ENCODE measurements at regions not wholly inside any gene's neighbourhood (a gene's known extent, or its start where the extent isn't known, plus 50 kb on each side); places are given as distances from the start of the nearest gene placed in this dataset.

DNA sequence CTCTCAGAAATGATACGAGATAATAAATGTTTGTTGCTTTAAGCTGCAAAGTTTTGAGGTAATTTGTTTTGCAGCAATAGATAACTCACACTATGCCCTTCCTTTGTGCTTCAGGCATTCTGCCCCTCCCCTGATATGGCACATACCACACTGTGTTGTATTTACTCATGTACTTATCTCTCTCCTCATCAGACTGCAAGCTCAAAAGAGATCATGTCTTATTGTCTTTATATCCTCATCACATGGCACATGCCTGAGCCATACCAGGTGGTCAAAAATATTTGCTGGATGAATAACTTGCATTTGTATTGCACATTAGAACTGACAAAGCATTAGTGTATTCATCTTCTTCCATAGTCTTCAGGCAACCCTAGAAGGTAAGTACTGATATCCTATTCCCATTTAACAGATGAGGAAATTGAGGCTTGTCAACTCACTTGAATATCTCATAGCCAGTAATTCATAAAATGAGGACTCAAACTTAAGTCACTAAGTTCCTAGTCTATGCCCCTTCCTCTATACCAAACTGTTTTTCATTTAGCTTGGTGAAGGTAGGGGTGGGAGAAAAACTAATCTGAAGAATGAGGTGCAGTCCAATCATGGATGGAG lies 83.9 kb upstream of the EED start:
- intact Hi-C loops (cut with DNase I; ENCODE audit: low total_unique reads): no loop called here
- 32 to 48% (median 35%) methylated on average over 1 of the region's 1 CpG for WGBS, 5 donors
- Histone ChIP-seq H3K4me1 (peaks cover 0 to 46% (median 24%) of the 10 kb centered on the region in 4 donors), H3K4me3 (no peak overlapping the region), H3K27ac (no peak overlapping the region), H3K9me3 (no peaks in the 10 kb centered on the region), H3K27me3 (no peaks in the 10 kb centered on the region), H3K36me3 (no peaks in the 10 kb centered on the region)
- DNase-seq: no peak
- TF ChIP-seq EP300 (IDR thresholded peaks at IDR 0.05): no peak
- TF ChIP-seq, protein P1, sequence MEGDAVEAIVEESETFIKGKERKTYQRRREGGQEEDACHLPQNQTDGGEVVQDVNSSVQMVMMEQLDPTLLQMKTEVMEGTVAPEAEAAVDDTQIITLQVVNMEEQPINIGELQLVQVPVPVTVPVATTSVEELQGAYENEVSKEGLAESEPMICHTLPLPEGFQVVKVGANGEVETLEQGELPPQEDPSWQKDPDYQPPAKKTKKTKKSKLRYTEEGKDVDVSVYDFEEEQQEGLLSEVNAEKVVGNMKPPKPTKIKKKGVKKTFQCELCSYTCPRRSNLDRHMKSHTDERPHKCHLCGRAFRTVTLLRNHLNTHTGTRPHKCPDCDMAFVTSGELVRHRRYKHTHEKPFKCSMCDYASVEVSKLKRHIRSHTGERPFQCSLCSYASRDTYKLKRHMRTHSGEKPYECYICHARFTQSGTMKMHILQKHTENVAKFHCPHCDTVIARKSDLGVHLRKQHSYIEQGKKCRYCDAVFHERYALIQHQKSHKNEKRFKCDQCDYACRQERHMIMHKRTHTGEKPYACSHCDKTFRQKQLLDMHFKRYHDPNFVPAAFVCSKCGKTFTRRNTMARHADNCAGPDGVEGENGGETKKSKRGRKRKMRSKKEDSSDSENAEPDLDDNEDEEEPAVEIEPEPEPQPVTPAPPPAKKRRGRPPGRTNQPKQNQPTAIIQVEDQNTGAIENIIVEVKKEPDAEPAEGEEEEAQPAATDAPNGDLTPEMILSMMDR (IDR thresholded peaks at IDR 0.05): no peak
- TF ChIP-seq POLR2A (IDR thresholded peaks at IDR 0.05): no peak
- no peak for TF ChIP-seq POLR2AphosphoS5 (IDR thresholded peaks at IDR 0.05)

DNA sequence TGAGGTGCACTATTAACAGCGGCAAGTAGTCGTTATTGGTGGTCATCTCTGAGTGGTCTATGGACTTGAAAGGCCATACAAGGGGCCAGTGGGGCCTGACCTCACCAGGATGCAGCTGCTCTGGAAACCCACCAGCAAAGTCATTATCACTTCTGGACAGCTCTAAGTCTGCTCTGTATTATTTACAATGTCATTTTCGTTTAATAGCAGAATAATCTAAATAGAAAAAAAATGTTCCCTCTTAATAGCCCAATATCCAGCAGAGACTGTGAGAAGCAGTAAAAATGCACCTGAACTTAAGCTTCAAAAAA lies 85.0 kb upstream of the EED start:
- Histone ChIP-seq H3K4me3 (no peak overlapping the region), H3K36me3 (no peaks in the 10 kb centered on the region), H3K27me3 (no peaks in the 10 kb centered on the region), H3K4me1 (peaks cover 0 to 46% (median 24%) of the 10 kb centered on the region in 4 donors), H3K27ac (no peak overlapping the region), H3K9me3 (no peaks in the 10 kb centered on the region)
- WGBS, 5 donors: 60 to 75% (median 66%) methylated on average over 3 of the region's 3 CpGs
- DNase-seq: peak in 1 of 2 donors; percentile 34
- TF ChIP-seq, protein P1 (IDR thresholded peaks at IDR 0.05): no peak
- no peak for TF ChIP-seq POLR2A (IDR thresholded peaks at IDR 0.05)
- no peak for TF ChIP-seq POLR2AphosphoS5 (IDR thresholded peaks at IDR 0.05)
- no peak for TF ChIP-seq EP300 (IDR thresholded peaks at IDR 0.05)
- intact Hi-C loops (cut with DNase I; ENCODE audit: low total_unique reads): no loop called here

DNA sequence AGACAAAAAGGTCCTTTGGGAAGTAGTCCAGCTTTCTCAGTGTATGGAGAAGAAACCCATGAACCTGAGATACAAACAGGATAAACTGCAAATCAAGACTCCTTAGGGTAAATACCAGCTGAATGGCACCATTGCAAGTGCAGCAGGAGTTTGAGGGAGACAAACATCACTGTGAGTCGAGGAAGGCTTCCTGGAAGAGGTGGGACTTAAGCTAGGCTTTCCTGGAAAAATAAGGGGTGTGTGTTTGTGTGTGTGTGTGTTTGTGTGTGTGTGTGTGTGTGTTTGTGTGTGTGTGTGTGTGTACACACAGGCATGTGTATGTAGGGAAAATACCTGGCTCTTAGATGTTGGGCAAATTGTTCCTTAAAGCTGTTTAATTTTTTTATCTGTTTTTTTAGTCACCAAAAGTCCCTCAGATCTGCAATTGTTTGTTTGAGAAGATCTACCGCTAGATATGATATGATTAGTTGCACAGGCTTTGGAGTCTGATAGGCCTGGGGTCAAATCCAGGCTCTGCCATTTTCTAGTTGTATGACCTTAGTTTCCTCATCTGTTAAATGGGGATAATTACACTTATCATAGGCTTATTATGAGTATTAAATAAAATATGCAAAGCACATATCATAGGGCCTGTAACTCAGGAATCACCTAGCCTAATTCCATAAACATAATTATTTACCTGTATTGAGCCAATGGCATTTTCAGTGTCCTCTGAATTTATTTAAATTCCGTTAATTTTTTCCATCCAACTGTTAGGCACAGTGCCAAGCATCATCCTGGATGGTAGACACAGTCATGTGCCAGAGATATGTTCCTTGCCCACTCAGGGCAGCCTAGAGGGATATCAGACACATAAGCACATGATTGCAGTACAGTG lies 85.6 kb upstream of the EED start:
- no peak for TF ChIP-seq EP300 (IDR thresholded peaks at IDR 0.05)
- TF ChIP-seq POLR2A (IDR thresholded peaks at IDR 0.05): no peak
- no peak for TF ChIP-seq POLR2AphosphoS5 (IDR thresholded peaks at IDR 0.05)
- intact Hi-C loops (cut with DNase I; ENCODE audit: low total_unique reads): no loop called here
- 65 to 79% (median 70%) methylated on average over 3 of the region's 3 CpGs for WGBS, 5 donors

DNA sequence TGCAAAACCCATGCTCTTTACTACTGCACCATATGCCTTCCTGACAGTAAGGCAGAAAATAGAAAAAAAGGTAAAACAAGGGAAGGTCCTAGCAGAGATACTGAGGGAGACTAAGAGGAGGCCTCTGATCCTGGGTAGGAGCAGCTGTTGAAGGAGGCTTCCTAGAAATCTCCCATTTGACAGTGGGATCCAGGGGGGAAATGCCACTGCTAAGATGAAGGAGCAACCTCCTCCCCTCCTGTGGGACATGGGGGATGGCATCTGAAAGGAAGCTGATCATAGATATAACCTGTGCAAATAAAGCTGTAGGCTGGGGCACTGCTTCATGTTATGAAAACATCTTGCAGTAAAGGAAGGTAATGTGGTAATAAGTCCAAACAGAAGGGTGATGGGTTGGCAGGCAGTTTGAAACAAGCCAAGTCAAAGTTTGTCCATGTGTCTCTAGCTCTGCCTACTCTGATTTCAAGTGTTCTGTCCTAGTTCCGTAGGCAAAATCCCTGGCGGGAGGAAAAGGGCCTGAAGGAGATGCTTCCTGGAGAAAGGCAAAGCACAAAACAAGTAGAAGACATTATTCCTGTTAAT lies 86.7 kb upstream of the EED start:
- DNase-seq: no peak
- Histone ChIP-seq H3K9me3 (no peaks in the 10 kb centered on the region), H3K27me3 (no peaks in the 10 kb centered on the region), H3K36me3 (no peaks in the 10 kb centered on the region), H3K4me3 (no peak overlapping the region), H3K27ac (no peak overlapping the region), H3K4me1 (peaks cover 0 to 43% (median 26%) of the 10 kb centered on the region in 4 donors)
- intact Hi-C loops (cut with DNase I; ENCODE audit: low total_unique reads): no loop called here
- WGBS, 5 donors: 82 to 98% (median 95%) methylated on average over 2 of the region's 2 CpGs
- TF ChIP-seq POLR2A (IDR thresholded peaks at IDR 0.05) (no peak), EP300 (IDR thresholded peaks at IDR 0.05) (no peak), POLR2AphosphoS5 (IDR thresholded peaks at IDR 0.05) (no peak)
- TF ChIP-seq, protein P1 (IDR thresholded peaks at IDR 0.05): no peak

More for the DNA sequence above, 85.6 kb upstream of the EED start:
- DNase-seq: no peak
- H3K36me3 ChIP-seq: no peaks in the 10 kb centered on the region
- no peak overlapping the region for H3K4me3 ChIP-seq
- H3K27me3 ChIP-seq: no peaks in the 10 kb centered on the region
- no peak overlapping the region for H3K27ac ChIP-seq
- H3K9me3 ChIP-seq: no peaks in the 10 kb centered on the region
- H3K4me1 ChIP-seq: peaks cover 0 to 45% (median 24%) of the 10 kb centered on the region in 4 donors

All from stomach (tissue), 8 donors.